CD14-positive monocyte (primary cell): ENCODE measurements at regions not wholly inside any gene's neighbourhood (a gene's known extent, or its start where the extent isn't known, plus 50 kb on each side); places are given as distances from the start of the nearest gene placed in this dataset.

Experiments used
- DNase-seq, 3 donors: peaks; one replicate each; pipeline ENCODE4 v3.0.0-alpha.2; 2011 to 2022
- H2AFZ ChIP-seq: 2 replicates; pipeline ENCODE4 v1.6.0; 2012; ENCODE audit warnings: mild to moderate bottlenecking, low read depth, low read length, inconsistent platforms; ENCODE audit not compliant: insufficient read depth, poor library complexity, severe bottlenecking
- H3K27ac ChIP-seq, 2 donors: 1 replicate in 1 of 2; 2 replicates in 1 of 2; pipeline ENCODE4 v1.5.1; 2012 to 2013; ENCODE audit warnings: low read length in 2 of 2, control low read depth in 1 of 2, inconsistent platforms in 1 of 2, low read depth in 1 of 2, mild to moderate bottlenecking in 1 of 2
- H3K27me3 ChIP-seq, 2 donors: one replicate each; pipeline versions ENCODE4 v1.6.0 to v1.6.1; 2011 to 2013; ENCODE audit warnings: low read length in 2 of 2; ENCODE audit not compliant: control insufficient read depth in 2 of 2, insufficient read depth in 2 of 2
- H3K36me3 ChIP-seq, 2 donors: replicated peaks in 1 of 2; 1 replicate in 1 of 2; 2 replicates in 1 of 2; pipeline versions ENCODE4 v1.5.1 to v1.6.1; 2012 to 2013; ENCODE audit warnings: low read length in 2 of 2, control low read depth in 1 of 2, inconsistent platforms in 1 of 2, mild to moderate bottlenecking in 1 of 2; ENCODE audit not compliant: insufficient read depth in 2 of 2, control insufficient read depth in 1 of 2
- H3K4me1 ChIP-seq, 2 donors: 1 replicate in 1 of 2; 2 replicates in 1 of 2; pipeline versions ENCODE4 v1.5.1 to v1.6.1; 2012 to 2013; ENCODE audit warnings: low read length in 2 of 2, control low read depth in 1 of 2, inconsistent platforms in 1 of 2, mild to moderate bottlenecking in 1 of 2, moderate library complexity in 1 of 2; ENCODE audit not compliant: insufficient read depth in 2 of 2, control insufficient read depth in 1 of 2
- H3K4me2 ChIP-seq: replicated peaks from 2 replicates; pipeline ENCODE3; 2012; ENCODE audit warnings: low read length, moderate library complexity, mild to moderate bottlenecking; ENCODE audit not compliant: poor library complexity, severe bottlenecking; ENCODE audit errors: extremely low read depth
- H3K4me3 ChIP-seq, 3 experiments: fragments of 200-600 bp in 1 of 3; sonication (generic) in 1 of 3; replicated peaks in 1 of 3; 1 replicate in 2 of 3; 2 replicates in 1 of 3; pipeline ENCODE4 v1.5.1; 2011 to 2013; ENCODE audit warnings: low read length in 3 of 3, mild to moderate bottlenecking in 3 of 3, control low read depth in 2 of 3, low read depth in 2 of 3, inconsistent platforms in 1 of 3, moderate library complexity in 1 of 3
- H3K79me2 ChIP-seq: 2 replicates; pipeline ENCODE4 v1.6.0; 2012; ENCODE audit warnings: mild to moderate bottlenecking, control low read depth, inconsistent platforms, low read length, moderate library complexity; ENCODE audit not compliant: insufficient read depth
- H3K9ac ChIP-seq: 2 replicates; pipeline ENCODE4 v1.6.0; 2017; ENCODE audit warnings: low read length, mild to moderate bottlenecking; ENCODE audit not compliant: insufficient read depth, poor library complexity, severe bottlenecking
- H3K9me3 ChIP-seq, 2 donors: replicated peaks in 1 of 2; 1 replicate in 1 of 2; 2 replicates in 1 of 2; pipeline versions ENCODE4 v1.5.1 to v1.6.1; 2012 to 2013; ENCODE audit warnings: low read length in 2 of 2, control low read depth in 1 of 2; ENCODE audit not compliant: control insufficient read depth in 1 of 2, insufficient read depth in 1 of 2
- H4K20me1 ChIP-seq: 2 replicates; pipeline ENCODE4 v1.6.0; 2012; ENCODE audit warnings: mild to moderate bottlenecking, low read length, control low read depth, moderate library complexity; ENCODE audit not compliant: insufficient read depth
- H3K27ac Mint-ChIP-seq, 7 donors: one replicate each; pipeline ENCODE4 v1.8.0; 2020; ENCODE audit warnings: mild to moderate bottlenecking in 7 of 7, mixed read lengths in 7 of 7, moderate library complexity in 6 of 7, inconsistent platforms in 2 of 7
- H3K27me3 Mint-ChIP-seq, 3 donors: one replicate each; pipeline ENCODE4 v1.8.0; 2021 to 2022; ENCODE audit warnings: low read depth in 3 of 3, mild to moderate bottlenecking in 3 of 3, mixed read lengths in 3 of 3, moderate library complexity in 3 of 3, inconsistent platforms in 1 of 3
- H3K36me3 Mint-ChIP-seq, 2 donors: one replicate each; pipeline ENCODE4 v1.8.0; 2020; ENCODE audit warnings: mixed read lengths in 2 of 2, inconsistent platforms in 1 of 2, mild to moderate bottlenecking in 1 of 2
- H3K4me1 Mint-ChIP-seq: one replicate; pipeline ENCODE4 v1.8.0; 2020; ENCODE audit warnings: mild to moderate bottlenecking, mixed read lengths
- H3K4me3 Mint-ChIP-seq, 2 donors: one replicate each; pipeline ENCODE4 v1.8.0; 2020; ENCODE audit warnings: mild to moderate bottlenecking in 2 of 2, mixed read lengths in 2 of 2, moderate library complexity in 1 of 2
- H3K9me3 Mint-ChIP-seq, 7 donors: one replicate each; pipeline ENCODE4 v1.8.0; 2020 to 2022; ENCODE audit warnings: mixed read lengths in 7 of 7, mild to moderate bottlenecking in 6 of 7, moderate library complexity in 6 of 7, inconsistent platforms in 2 of 7
- CTCF ChIP-seq: fragments of 200-600 bp; IDR thresholded peaks from one replicate; pipeline ENCODE4 v1.8.0; 2022; ENCODE audit warnings: antibody characterized with exemption, mild to moderate bottlenecking
- WGBS: methylation state at CpG from one replicate; pipeline ENCODE4 v1.1.5; 2013; ENCODE audit warnings: missing lambda C conversion rate; ENCODE audit not compliant: insufficient coverage; 5-methylcytosine and 5-hydroxymethylcytosine counted together
- intact Hi-C, 2 donors: fragments of 100-400 bp; cut with micrococcal nuclease; formaldehyde crosslinking; loops; one replicate each; pipeline versions ENCODE4 v1.15.0 to v1.15.1; 2023

- no peaks in the 10 kb centered on the region for H3K79me2 ChIP-seq
- no peaks in the 10 kb centered on the region for H3K36me3 ChIP-seq
- H3K9me3 ChIP-seq = no peaks in the 10 kb centered on the region
- intact Hi-C loops = loop anchor here in 1 of 2 donors (10.0 kb wide), 1 partner anchor 46 kb away; no protein-coding TSS in a partner anchor
- no peaks in the 10 kb centered on the region for H3K27me3 Mint-ChIP-seq
- peaks cover 75% of the 10 kb centered on the region for H3K4me1 Mint-ChIP-seq
- no peaks in the 10 kb centered on the region for H3K27me3 ChIP-seq
- H3K9me3 Mint-ChIP-seq = peaks cover 0 to 1% (median 0%) of the 10 kb centered on the region in 7 donors
- DNase-seq = peak in 2 of 3 donors; percentile 58 to 64
- peak overlapping the region in 1 of 2 donors; percentile 11 for H3K4me3 Mint-ChIP-seq
- H3K27ac ChIP-seq = peak overlapping the region in 1 of 2 donors; percentile 65
- H2AFZ ChIP-seq = no peak overlapping the region
- peak overlapping the region in 1 of 3 experiments; percentile 20 for H3K4me3 ChIP-seq
- no peak overlapping the region for H3K9ac ChIP-seq
- H3K4me1 ChIP-seq = peaks cover 46 to 65% of the 10 kb centered on the region in 2 donors
- H3K27ac Mint-ChIP-seq = peak overlapping the region; percentile 40 to 93 (median 83)
- peaks cover 0 to 3% of the 10 kb centered on the region in 2 donors for H3K36me3 Mint-ChIP-seq
- no peak for TF ChIP-seq CTCF
- peak overlapping the region; percentile 41 for H3K4me2 ChIP-seq
- no CpG with 5 or more reads among the region's 4 CpGs for WGBS
- H4K20me1 ChIP-seq = no peaks in the 10 kb centered on the region
Measured at GRCh38 chr12:92078167-92079053, 67.2 kb downstream of the BTG1 start.

GRCh38 chr12:92077530-92077929 lies 68.1 kb downstream of the BTG1 start:
- DNase-seq = no peak
- Histone ChIP-seq H3K27me3 (no peaks in the 10 kb centered on the region), H3K9ac (no peak overlapping the region), H2AFZ (no peak overlapping the region), H3K4me1 (peaks cover 46 to 71% of the 10 kb centered on the region in 2 donors), H3K79me2 (peaks cover 2% of the 10 kb centered on the region), H3K4me2 (peak overlapping the region; percentile 41), H4K20me1 (no peaks in the 10 kb centered on the region), H3K27ac (peak overlapping the region in 1 of 2 donors; percentile 65), H3K9me3 (no peaks in the 10 kb centered on the region), H3K4me3 (peak overlapping the region in 1 of 3 experiments; percentile 20), H3K36me3 (no peaks in the 10 kb centered on the region)
- intact Hi-C loops = loop anchor here in 1 of 2 donors (10.0 kb wide), 1 partner anchor 47 kb away; no protein-coding TSS in a partner anchor
- no CpG with 5 or more reads among the region's 1 CpG for WGBS
- H3K27ac Mint-ChIP-seq = peak overlapping the region; percentile 40 to 93 (median 83)
- H3K36me3 Mint-ChIP-seq = peaks cover 0 to 3% of the 10 kb centered on the region in 2 donors
- H3K4me1 Mint-ChIP-seq = peaks cover 80% of the 10 kb centered on the region
- peaks cover 0 to 5% (median 0%) of the 10 kb centered on the region in 7 donors for H3K9me3 Mint-ChIP-seq
- peak overlapping the region in 1 of 2 donors; percentile 75 for H3K4me3 Mint-ChIP-seq
- H3K27me3 Mint-ChIP-seq = no peaks in the 10 kb centered on the region
- TF ChIP-seq CTCF = no peak
